ENCODE measurements at regions not wholly inside any gene's neighbourhood (a gene's known extent, or its start where the extent isn't known, plus 50 kb on each side); places are given as distances from the start of the nearest gene placed in this dataset.
"Not testable (repeated sequence)": the region's sequence is repeated elsewhere in the genome, so short reads cannot be mapped to it uniquely, and the experiment has no call there.

- no peak overlapping the region for H3K27ac Mint-ChIP-seq
- no peaks in the 10 kb centered on the region for H3K36me3 Mint-ChIP-seq (ENCODE audit: low read depth)
- H3K4me1 Mint-ChIP-seq (ENCODE audit: low read depth): no peaks in the 10 kb centered on the region
- no peaks in the 10 kb centered on the region for H3K27me3 Mint-ChIP-seq (ENCODE audit: low read depth)
- H3K4me3 Mint-ChIP-seq: no peak overlapping the region
- H3K9me3 Mint-ChIP-seq: peaks cover 3% of the 10 kb centered on the region
These were observed 1070.8 kb upstream of the SEMA6A start for GRCh38 chr5:117645400-117645799.

GRCh38 chr5:117638581-117638980 lies 1064.0 kb upstream of the SEMA6A start:
- H3K27me3 Mint-ChIP-seq (ENCODE audit: low read depth): no peaks in the 10 kb centered on the region
- no peak overlapping the region for H3K27ac Mint-ChIP-seq
- no peak overlapping the region for H3K4me3 Mint-ChIP-seq
- H3K9me3 Mint-ChIP-seq: no peaks in the 10 kb centered on the region
- H3K4me1 Mint-ChIP-seq (ENCODE audit: low read depth): no peaks in the 10 kb centered on the region
- no peaks in the 10 kb centered on the region for H3K36me3 Mint-ChIP-seq (ENCODE audit: low read depth)

- no peaks in the 10 kb centered on the region for H3K27me3 Mint-ChIP-seq (ENCODE audit: low read depth)
- no peak overlapping the region for H3K4me3 Mint-ChIP-seq
- no peaks in the 10 kb centered on the region for H3K4me1 Mint-ChIP-seq (ENCODE audit: low read depth)
- no peak overlapping the region for H3K27ac Mint-ChIP-seq
- H3K36me3 Mint-ChIP-seq (ENCODE audit: low read depth): no peaks in the 10 kb centered on the region
- H3K9me3 Mint-ChIP-seq: peaks cover 15% of the 10 kb centered on the region
These were observed 1058.5 kb upstream of the SEMA6A start for GRCh38 chr5:117633093-117633492.

- H3K9me3 Mint-ChIP-seq: peaks cover 4% of the 10 kb centered on the region
- no peaks in the 10 kb centered on the region for H3K27me3 Mint-ChIP-seq (ENCODE audit: low read depth)
- H3K36me3 Mint-ChIP-seq (ENCODE audit: low read depth): no peaks in the 10 kb centered on the region
- H3K4me1 Mint-ChIP-seq (ENCODE audit: low read depth): no peaks in the 10 kb centered on the region
- H3K27ac Mint-ChIP-seq: no peak overlapping the region
- no peak overlapping the region for H3K4me3 Mint-ChIP-seq
These were observed 1049.6 kb upstream of the SEMA6A start for GRCh38 chr5:117624201-117624600.

GRCh38 chr5:117623042-117623805 lies 1048.6 kb upstream of the SEMA6A start:
- H3K4me1 Mint-ChIP-seq (ENCODE audit: low read depth): no peaks in the 10 kb centered on the region
- H3K27me3 Mint-ChIP-seq (ENCODE audit: low read depth): no peaks in the 10 kb centered on the region
- H3K27ac Mint-ChIP-seq: no peak overlapping the region
- H3K36me3 Mint-ChIP-seq (ENCODE audit: low read depth): no peaks in the 10 kb centered on the region
- no peak overlapping the region for H3K4me3 Mint-ChIP-seq
- peaks cover 4% of the 10 kb centered on the region for H3K9me3 Mint-ChIP-seq

GRCh38 chr5:117621921-117622320 lies 1047.3 kb upstream of the SEMA6A start:
- H3K36me3 Mint-ChIP-seq (ENCODE audit: low read depth): no peaks in the 10 kb centered on the region
- peaks cover 3% of the 10 kb centered on the region for H3K9me3 Mint-ChIP-seq
- no peaks in the 10 kb centered on the region for H3K27me3 Mint-ChIP-seq (ENCODE audit: low read depth)
- no peak overlapping the region for H3K4me3 Mint-ChIP-seq
- H3K27ac Mint-ChIP-seq: no peak overlapping the region
- H3K4me1 Mint-ChIP-seq (ENCODE audit: low read depth): no peaks in the 10 kb centered on the region

- no peak overlapping the region for H3K4me3 Mint-ChIP-seq
- no peaks in the 10 kb centered on the region for H3K4me1 Mint-ChIP-seq (ENCODE audit: low read depth)
- no peak overlapping the region for H3K27ac Mint-ChIP-seq
- H3K27me3 Mint-ChIP-seq (ENCODE audit: low read depth): no peaks in the 10 kb centered on the region
- no peaks in the 10 kb centered on the region for H3K9me3 Mint-ChIP-seq
- H3K36me3 Mint-ChIP-seq (ENCODE audit: low read depth): no peaks in the 10 kb centered on the region
These were observed 1040.6 kb upstream of the SEMA6A start for GRCh38 chr5:117615226-117615625.

GRCh38 chr5:117614408-117614807 lies 1039.8 kb upstream of the SEMA6A start:
- Mint-ChIP-seq H3K36me3 (ENCODE audit: low read depth) (no peaks in the 10 kb centered on the region), H3K4me1 (ENCODE audit: low read depth) (no peaks in the 10 kb centered on the region), H3K27ac (no peak overlapping the region), H3K27me3 (ENCODE audit: low read depth) (no peaks in the 10 kb centered on the region), H3K4me3 (no peak overlapping the region), H3K9me3 (no peaks in the 10 kb centered on the region)

- no peak overlapping the region for H3K4me3 Mint-ChIP-seq
- H3K27ac Mint-ChIP-seq: no peak overlapping the region
- no peaks in the 10 kb centered on the region for H3K36me3 Mint-ChIP-seq (ENCODE audit: low read depth)
- peaks cover 4% of the 10 kb centered on the region for H3K9me3 Mint-ChIP-seq
- H3K27me3 Mint-ChIP-seq (ENCODE audit: low read depth): no peaks in the 10 kb centered on the region
- H3K4me1 Mint-ChIP-seq (ENCODE audit: low read depth): no peaks in the 10 kb centered on the region
These were observed 1030.2 kb upstream of the SEMA6A start for GRCh38 chr5:117604845-117605244.

- H3K4me1 Mint-ChIP-seq (ENCODE audit: low read depth); H3K4me3 Mint-ChIP-seq; H3K36me3 Mint-ChIP-seq (ENCODE audit: low read depth); H3K9me3 Mint-ChIP-seq; H3K27me3 Mint-ChIP-seq (ENCODE audit: low read depth); H3K27ac Mint-ChIP-seq: not testable (repeated sequence)
These were observed 1025.2 kb upstream of the SEMA6A start for GRCh38 chr5:117599811-117600210.

- Mint-ChIP-seq H3K36me3 (ENCODE audit: low read depth) (no peaks in the 10 kb centered on the region), H3K4me1 (ENCODE audit: low read depth) (no peaks in the 10 kb centered on the region), H3K27ac (no peak overlapping the region), H3K4me3 (no peak overlapping the region), H3K9me3 (no peaks in the 10 kb centered on the region), H3K27me3 (ENCODE audit: low read depth) (no peaks in the 10 kb centered on the region)
These were observed 1019.5 kb upstream of the SEMA6A start for GRCh38 chr5:117594166-117594565.

GRCh38 chr5:117590944-117591343 lies 1016.3 kb upstream of the SEMA6A start:
- H3K4me3 Mint-ChIP-seq: no peak overlapping the region
- no peaks in the 10 kb centered on the region for H3K9me3 Mint-ChIP-seq
- H3K27me3 Mint-ChIP-seq (ENCODE audit: low read depth): no peaks in the 10 kb centered on the region
- no peaks in the 10 kb centered on the region for H3K36me3 Mint-ChIP-seq (ENCODE audit: low read depth)
- no peaks in the 10 kb centered on the region for H3K4me1 Mint-ChIP-seq (ENCODE audit: low read depth)
- H3K27ac Mint-ChIP-seq: no peak overlapping the region

GRCh38 chr5:117588611-117589010 lies 1014.0 kb upstream of the SEMA6A start:
- Mint-ChIP-seq H3K27ac (no peak overlapping the region), H3K9me3 (no peaks in the 10 kb centered on the region), H3K36me3 (ENCODE audit: low read depth) (no peaks in the 10 kb centered on the region), H3K4me1 (ENCODE audit: low read depth) (no peaks in the 10 kb centered on the region), H3K4me3 (no peak overlapping the region), H3K27me3 (ENCODE audit: low read depth) (no peaks in the 10 kb centered on the region)

GRCh38 chr5:117587111-117587510 lies 1012.5 kb upstream of the SEMA6A start:
- H3K27ac Mint-ChIP-seq: no peak overlapping the region
- no peaks in the 10 kb centered on the region for H3K9me3 Mint-ChIP-seq
- H3K4me1 Mint-ChIP-seq (ENCODE audit: low read depth): no peaks in the 10 kb centered on the region
- H3K36me3 Mint-ChIP-seq (ENCODE audit: low read depth): no peaks in the 10 kb centered on the region
- H3K27me3 Mint-ChIP-seq (ENCODE audit: low read depth): no peaks in the 10 kb centered on the region
- no peak overlapping the region for H3K4me3 Mint-ChIP-seq

- Mint-ChIP-seq H3K36me3 (ENCODE audit: low read depth) (no peaks in the 10 kb centered on the region), H3K4me3 (no peak overlapping the region), H3K4me1 (ENCODE audit: low read depth) (no peaks in the 10 kb centered on the region), H3K27ac (no peak overlapping the region), H3K9me3 (no peaks in the 10 kb centered on the region), H3K27me3 (ENCODE audit: low read depth) (no peaks in the 10 kb centered on the region)
These were observed 994.0 kb upstream of the SEMA6A start for GRCh38 chr5:117568622-117569021.

GRCh38 chr5:117568126-117568525 lies 993.5 kb upstream of the SEMA6A start:
- no peak overlapping the region for H3K4me3 Mint-ChIP-seq
- no peaks in the 10 kb centered on the region for H3K27me3 Mint-ChIP-seq (ENCODE audit: low read depth)
- no peaks in the 10 kb centered on the region for H3K4me1 Mint-ChIP-seq (ENCODE audit: low read depth)
- no peaks in the 10 kb centered on the region for H3K9me3 Mint-ChIP-seq
- no peak overlapping the region for H3K27ac Mint-ChIP-seq
- H3K36me3 Mint-ChIP-seq (ENCODE audit: low read depth): no peaks in the 10 kb centered on the region
